SK-N-SH (cell line): ENCODE measurements at regions not wholly inside any gene's neighbourhood (a gene's known extent, or its start where the extent isn't known, plus 50 kb on each side); places are given as distances from the start of the nearest gene placed in this dataset.

Experiments
- FOXM1 ChIP-seq: IDR thresholded peaks from 2 replicates; pipeline ENCODE4 v1.4.0; 2012; ENCODE audit warnings: low read depth, mild to moderate bottlenecking
- TF ChIP-seq, protein P1 (sequence below): fragments of 200-600 bp; sonication (generic); IDR thresholded peaks from 2 replicates; pipeline ENCODE4 v1.6.1; 2017; ENCODE audit warnings: antibody characterized with exemption, mild to moderate bottlenecking, moderate library complexity

DNA sequence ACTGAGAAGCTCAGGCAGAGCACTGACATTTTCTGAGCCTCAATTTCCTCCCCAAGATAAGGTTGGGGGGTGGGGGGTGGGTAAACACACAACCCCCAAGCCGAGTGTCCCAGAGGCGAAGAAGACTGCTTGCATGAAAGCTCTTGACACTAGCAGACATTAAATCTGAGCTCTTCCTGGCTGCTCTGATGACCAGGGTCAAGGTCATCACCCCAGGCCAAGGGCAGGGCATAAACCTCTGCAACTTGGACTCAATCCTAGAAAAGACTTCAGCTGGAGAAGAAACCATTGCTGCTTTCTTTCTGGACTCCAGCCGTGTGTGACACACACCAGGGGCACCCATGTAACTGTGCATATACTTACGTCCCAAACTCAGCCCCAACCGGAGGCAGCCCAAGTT lies 109.0 kb downstream of the BANF2 start:
- TF ChIP-seq FOXM1 = no peak
- TF ChIP-seq, protein P1, sequence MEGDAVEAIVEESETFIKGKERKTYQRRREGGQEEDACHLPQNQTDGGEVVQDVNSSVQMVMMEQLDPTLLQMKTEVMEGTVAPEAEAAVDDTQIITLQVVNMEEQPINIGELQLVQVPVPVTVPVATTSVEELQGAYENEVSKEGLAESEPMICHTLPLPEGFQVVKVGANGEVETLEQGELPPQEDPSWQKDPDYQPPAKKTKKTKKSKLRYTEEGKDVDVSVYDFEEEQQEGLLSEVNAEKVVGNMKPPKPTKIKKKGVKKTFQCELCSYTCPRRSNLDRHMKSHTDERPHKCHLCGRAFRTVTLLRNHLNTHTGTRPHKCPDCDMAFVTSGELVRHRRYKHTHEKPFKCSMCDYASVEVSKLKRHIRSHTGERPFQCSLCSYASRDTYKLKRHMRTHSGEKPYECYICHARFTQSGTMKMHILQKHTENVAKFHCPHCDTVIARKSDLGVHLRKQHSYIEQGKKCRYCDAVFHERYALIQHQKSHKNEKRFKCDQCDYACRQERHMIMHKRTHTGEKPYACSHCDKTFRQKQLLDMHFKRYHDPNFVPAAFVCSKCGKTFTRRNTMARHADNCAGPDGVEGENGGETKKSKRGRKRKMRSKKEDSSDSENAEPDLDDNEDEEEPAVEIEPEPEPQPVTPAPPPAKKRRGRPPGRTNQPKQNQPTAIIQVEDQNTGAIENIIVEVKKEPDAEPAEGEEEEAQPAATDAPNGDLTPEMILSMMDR = no peak
